T-helper 17 cell (primary cell): ENCODE measurements at regions not wholly inside any gene's neighbourhood (a gene's known extent, or its start where the extent isn't known, plus 50 kb on each side); places are given as distances from the start of the nearest gene placed in this dataset.

ENCODE experiments used
- ATAC-seq: fragments of 150-1000 bp; cut with Tn5 transposase; 2 replicates; pipeline ENCODE4 v1.10.0; 2021; ENCODE audit warnings: mild to moderate bottlenecking, moderate library complexity
- DNase-seq, 3 donors: peaks; one replicate each; pipeline versions ENCODE4 v3.0.0 to v3.0.0-alpha.2; 2020 to 2021
- H3K9me3 ChIP-seq: one replicate; pipeline ENCODE4 v1.7.0; 2013; ENCODE audit warnings: low read length, mild to moderate bottlenecking; ENCODE audit not compliant: control insufficient read depth, poor library complexity, severe bottlenecking
- H3K27ac Mint-ChIP-seq: one replicate; pipeline ENCODE4 v1.8.0; 2022; ENCODE audit warnings: mild to moderate bottlenecking, moderate library complexity, mixed read lengths
- H3K27me3 Mint-ChIP-seq: one replicate; pipeline ENCODE4 v1.8.0; 2022; ENCODE audit warnings: mixed read lengths
- H3K36me3 Mint-ChIP-seq: one replicate; pipeline ENCODE4 v1.8.0; 2022; ENCODE audit warnings: low read depth, mixed read lengths
- H3K4me1 Mint-ChIP-seq: one replicate; pipeline ENCODE4 v1.8.0; 2022; ENCODE audit warnings: mild to moderate bottlenecking, mixed read lengths
- H3K4me3 Mint-ChIP-seq: one replicate; pipeline ENCODE4 v1.8.0; 2022; ENCODE audit warnings: mild to moderate bottlenecking, moderate library complexity, mixed read lengths

DNA sequence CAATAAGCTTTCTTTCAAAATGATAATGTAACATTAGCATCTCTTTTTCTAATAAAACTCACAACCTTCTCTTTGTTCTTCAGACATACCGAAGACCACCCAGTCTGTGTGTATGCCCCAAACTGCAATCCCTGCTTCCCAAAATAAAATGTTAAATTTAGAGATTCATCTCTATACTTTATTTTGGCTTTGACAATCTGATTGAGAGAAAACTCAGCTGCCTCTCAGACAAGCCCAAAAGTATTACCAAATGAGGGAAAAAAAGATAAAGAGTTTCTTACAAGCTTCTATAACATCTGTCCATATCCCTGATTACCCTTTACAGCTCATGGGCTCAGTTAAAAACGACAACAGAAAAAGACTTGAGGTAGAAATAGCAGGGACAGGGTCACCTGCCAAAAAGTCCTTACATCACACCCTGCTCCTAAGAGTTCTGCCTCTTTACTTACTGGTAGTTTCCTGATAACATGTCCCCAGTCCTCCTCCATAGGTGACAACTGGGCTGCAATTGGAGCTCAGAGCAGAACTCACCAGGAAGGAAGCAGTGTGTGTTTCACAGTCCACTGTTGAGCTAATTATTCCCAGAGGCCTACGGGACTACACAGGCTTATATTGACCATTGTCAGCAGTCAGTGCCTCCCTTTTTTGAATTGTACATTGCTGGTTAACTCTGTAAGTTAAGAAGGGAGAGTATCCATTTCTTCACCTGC lies 70.9 kb upstream of the FAM9C start:
- Mint-ChIP-seq H3K36me3 (no peaks in the 10 kb centered on the region), H3K27ac (no peak overlapping the region), H3K4me3 (no peak overlapping the region), H3K4me1 (no peaks in the 10 kb centered on the region), H3K27me3 (no peaks in the 10 kb centered on the region)
- H3K9me3 ChIP-seq = peaks cover 2% of the 10 kb centered on the region
- ATAC-seq = no peak
- DNase-seq = no peak

DNA sequence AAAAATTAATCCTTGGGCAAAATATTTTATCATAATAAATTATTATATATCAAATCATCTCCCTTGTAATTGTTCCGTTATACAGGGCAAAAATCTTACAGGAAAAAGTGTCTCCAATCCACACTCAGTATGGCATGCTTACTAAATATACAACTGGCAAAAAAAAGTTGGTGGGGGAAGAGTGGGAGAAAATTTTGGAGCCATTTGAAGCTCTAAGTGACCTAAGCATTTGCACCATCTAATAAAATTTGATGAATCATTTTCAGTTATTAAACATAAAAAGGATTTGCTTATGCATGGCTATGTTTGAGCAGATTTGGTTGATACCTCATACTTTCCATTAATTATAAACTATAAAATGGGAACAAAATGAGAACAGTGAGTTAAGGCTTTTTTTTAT lies 68.1 kb upstream of the FAM9C start:
- no peaks in the 10 kb centered on the region for H3K36me3 Mint-ChIP-seq
- no peak overlapping the region for H3K4me3 Mint-ChIP-seq
- H3K9me3 ChIP-seq = no peaks in the 10 kb centered on the region
- no peaks in the 10 kb centered on the region for H3K4me1 Mint-ChIP-seq
- H3K27ac Mint-ChIP-seq = no peak overlapping the region
- no peak for DNase-seq
- no peak for ATAC-seq
- no peaks in the 10 kb centered on the region for H3K27me3 Mint-ChIP-seq

DNA sequence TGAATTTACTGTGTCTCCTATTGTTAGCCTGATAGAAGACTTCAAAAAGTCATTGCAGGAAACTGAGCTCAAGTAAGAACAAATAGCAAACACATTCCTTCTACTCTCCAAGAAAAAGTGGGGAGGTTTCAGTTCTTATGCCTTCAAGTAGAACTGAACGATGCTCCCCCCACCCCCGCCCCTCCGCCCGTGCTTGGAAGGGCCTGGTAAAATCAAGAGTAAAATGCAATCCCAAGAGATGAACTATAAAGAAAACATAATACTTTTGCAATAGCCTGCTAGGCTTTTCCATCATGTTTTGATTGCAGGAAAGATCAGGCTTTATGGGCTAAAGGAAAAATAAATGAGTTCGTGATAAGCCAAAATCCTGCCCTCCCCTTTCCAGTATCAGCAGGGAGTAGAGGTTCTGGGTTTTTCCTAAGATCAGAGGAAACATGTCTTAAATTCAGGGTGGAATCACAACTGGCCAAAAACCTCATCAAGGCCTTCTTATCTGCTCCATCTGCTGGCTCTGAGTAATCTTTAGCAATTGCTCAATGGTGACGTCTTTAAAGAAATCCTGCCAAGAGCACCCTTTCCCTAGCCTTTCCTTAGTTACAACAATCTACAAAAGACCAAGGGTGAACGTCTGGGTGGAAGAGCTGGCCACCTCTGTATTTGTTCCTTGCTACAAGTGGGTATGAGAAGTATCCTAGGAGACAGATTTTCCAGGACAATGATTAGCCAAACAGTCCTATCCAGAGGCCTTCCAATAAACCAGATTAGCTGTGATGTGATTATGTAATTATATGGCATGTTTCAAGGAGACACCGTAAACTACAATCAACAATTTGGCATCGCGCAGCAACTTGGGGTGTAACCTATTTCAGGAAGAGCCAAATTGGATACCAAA lies 66.3 kb upstream of the FAM9C start:
- no peak overlapping the region for H3K27ac Mint-ChIP-seq
- no peaks in the 10 kb centered on the region for H3K27me3 Mint-ChIP-seq
- H3K9me3 ChIP-seq = no peaks in the 10 kb centered on the region
- ATAC-seq = no peak
- DNase-seq = no peak
- H3K4me1 Mint-ChIP-seq = no peaks in the 10 kb centered on the region
- H3K4me3 Mint-ChIP-seq = no peak overlapping the region
- H3K36me3 Mint-ChIP-seq = no peaks in the 10 kb centered on the region

DNA sequence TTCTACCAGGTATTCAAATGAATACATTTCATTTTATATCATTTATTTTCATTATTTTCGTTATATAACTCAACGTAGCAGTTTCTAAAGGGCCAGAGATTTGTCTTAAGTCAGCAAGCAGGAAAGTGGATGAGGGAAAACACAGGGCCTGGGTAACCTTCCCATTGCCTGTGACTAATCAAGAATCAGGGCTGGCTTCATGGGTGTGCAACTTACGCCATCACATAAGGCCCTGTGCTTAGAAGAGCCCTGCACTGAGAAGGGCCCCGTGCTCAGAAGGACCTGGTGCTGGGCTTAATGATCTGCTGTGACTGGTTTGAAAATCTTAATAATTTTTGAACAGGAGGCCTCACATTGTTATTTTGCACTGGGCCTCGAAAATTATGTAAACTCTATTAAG lies 65.4 kb upstream of the FAM9C start:
- Mint-ChIP-seq H3K27ac (no peak overlapping the region), H3K27me3 (no peaks in the 10 kb centered on the region), H3K36me3 (no peaks in the 10 kb centered on the region), H3K4me1 (no peaks in the 10 kb centered on the region), H3K4me3 (no peak overlapping the region)
- no peak for DNase-seq
- no peak for ATAC-seq
- no peaks in the 10 kb centered on the region for H3K9me3 ChIP-seq

DNA sequence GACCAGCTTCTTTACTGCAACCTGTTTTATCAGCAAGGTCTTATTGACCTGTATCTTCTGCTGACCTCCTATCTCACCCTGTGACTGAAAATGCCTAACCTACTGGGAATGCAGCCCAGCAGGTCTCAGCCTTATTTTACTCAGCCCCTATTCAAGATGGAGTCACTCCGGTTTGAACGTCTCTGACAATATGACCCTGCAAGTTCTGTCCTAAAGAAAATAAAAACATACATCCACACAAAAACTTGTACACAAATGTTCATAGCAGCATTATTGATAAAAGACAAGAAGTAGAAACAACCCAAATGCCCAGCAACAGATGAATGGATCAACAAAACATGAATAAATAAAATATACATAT lies 59.5 kb upstream of the FAM9C start:
- no peak for DNase-seq
- no peak overlapping the region for H3K4me3 Mint-ChIP-seq
- H3K4me1 Mint-ChIP-seq = peaks cover 22% of the 10 kb centered on the region
- H3K36me3 Mint-ChIP-seq = no peaks in the 10 kb centered on the region
- H3K27ac Mint-ChIP-seq = no peak overlapping the region
- no peaks in the 10 kb centered on the region for H3K27me3 Mint-ChIP-seq
- no peaks in the 10 kb centered on the region for H3K9me3 ChIP-seq
- ATAC-seq = no peak

DNA sequence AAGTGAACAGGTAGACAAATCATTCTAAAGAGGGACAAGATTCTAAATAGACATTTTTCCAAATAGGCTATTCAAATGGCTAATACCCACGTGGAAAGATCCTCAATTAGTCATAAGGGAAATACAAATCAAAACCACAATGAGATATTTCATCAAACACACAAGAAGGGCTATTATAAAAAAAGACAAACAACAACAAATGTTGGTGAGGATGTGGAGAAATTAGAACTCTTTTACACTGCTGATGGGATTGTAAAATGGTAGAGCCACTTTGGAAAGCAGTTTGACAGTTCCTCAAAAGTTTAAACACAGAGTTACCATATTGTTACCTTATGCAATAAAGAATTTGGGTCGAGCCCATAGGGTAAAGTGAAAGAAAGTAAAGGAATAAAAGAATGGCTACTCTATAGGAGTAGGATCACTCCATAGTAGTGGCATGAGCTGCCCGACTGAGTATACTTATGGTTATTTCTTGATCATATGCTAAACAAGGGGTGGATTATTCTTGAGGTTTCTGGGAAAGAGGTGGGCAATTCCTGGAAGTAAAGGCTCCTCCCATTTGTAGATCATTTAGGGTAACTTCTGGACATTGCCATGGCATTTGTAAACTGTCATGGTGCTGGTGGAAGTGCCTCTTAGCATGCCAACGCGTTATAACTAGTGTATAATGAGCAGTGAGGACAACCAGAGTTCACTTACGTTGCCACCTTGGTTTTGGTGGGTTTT lies 58.9 kb upstream of the FAM9C start:
- DNase-seq = no peak
- Mint-ChIP-seq H3K27me3 (no peaks in the 10 kb centered on the region), H3K4me1 (peaks cover 22% of the 10 kb centered on the region), H3K36me3 (no peaks in the 10 kb centered on the region), H3K4me3 (no peak overlapping the region), H3K27ac (peak overlapping the region; percentile 94)
- H3K9me3 ChIP-seq = no peaks in the 10 kb centered on the region
- no peak for ATAC-seq

DNA sequence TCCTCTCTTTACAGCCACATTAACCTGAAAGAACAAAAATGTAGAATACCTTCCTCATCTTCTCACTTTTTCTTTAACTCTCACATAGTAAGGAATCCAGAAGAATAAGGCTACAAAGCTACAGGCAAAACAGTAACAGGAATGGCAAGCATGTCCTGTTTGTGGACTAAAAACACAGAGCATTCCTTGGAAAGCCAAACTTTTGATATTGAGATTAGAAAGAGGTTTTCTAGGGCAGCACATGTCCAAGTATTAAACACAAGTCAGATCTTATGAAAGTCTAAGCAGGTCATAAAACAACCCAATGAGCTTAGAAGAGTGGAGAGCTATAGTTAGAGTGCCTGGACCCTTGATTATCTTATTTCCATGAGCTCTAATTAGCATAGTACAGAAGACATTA lies 58.2 kb upstream of the FAM9C start:
- Mint-ChIP-seq H3K36me3 (no peaks in the 10 kb centered on the region), H3K4me1 (peaks cover 22% of the 10 kb centered on the region), H3K4me3 (no peak overlapping the region), H3K27me3 (no peaks in the 10 kb centered on the region), H3K27ac (peak overlapping the region; percentile 94)
- ATAC-seq = no peak
- H3K9me3 ChIP-seq = no peaks in the 10 kb centered on the region
- DNase-seq = no peak

DNA sequence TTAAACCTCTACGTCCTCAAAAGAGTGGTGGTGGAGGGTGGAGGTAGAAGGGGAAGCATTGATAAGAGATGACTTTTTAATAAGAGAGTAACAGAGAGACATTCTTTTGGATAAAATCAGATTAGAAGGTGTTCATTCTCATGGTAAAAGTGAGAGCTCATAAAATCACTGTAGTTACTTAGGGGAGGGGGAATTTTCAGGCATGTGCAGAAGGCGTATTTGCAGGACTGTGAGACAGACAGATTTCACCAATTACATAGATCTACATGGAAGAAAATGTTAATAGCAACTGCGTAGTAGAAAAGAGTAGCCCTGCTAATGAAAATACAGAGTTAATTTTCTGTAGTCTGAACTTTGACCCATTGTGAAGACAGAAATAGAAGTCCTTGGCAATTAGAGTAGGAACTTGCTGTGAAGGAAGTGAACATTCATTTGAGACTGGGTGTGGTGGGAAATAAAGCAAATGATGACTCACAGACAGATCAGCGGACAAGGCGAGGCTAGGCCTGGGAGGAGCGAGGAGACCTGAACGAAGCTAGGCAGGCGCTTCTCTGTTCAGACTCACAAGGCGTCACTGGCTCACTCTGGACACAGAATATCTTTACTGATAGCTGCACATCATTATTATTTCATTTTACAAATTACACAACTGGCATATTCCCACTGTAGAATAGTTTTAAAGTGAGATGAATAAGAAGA lies 57.2 kb upstream of the FAM9C start:
- Mint-ChIP-seq H3K4me3 (peak overlapping the region; percentile 57), H3K27me3 (no peaks in the 10 kb centered on the region), H3K36me3 (no peaks in the 10 kb centered on the region), H3K27ac (peak overlapping the region; percentile 94), H3K4me1 (peaks cover 26% of the 10 kb centered on the region)
- ATAC-seq = peak; percentile 99
- H3K9me3 ChIP-seq = no peaks in the 10 kb centered on the region
- DNase-seq = peak in 2 of 3 donors; percentile 23 to 38

DNA sequence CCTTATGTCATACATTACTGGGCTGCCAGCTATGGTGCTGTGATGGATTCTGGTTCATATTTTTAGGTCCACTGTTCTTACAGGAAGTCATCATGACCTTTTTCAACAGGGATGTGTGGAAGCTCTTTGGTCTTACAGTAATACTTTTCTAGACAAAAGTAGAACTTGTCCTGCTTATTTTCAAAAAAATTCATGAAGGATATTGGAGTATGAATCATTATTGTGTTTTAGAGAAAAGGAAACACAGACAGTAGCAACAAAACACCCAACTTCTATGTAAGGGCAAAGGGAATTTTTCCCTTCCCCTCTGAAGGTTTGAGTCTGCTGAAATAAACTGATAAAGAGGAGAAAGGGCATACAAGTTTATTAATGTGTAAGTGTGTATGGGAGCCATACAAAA lies 54.7 kb upstream of the FAM9C start:
- no peaks in the 10 kb centered on the region for H3K36me3 Mint-ChIP-seq
- peaks cover 33% of the 10 kb centered on the region for H3K4me1 Mint-ChIP-seq
- H3K9me3 ChIP-seq = no peaks in the 10 kb centered on the region
- H3K4me3 Mint-ChIP-seq = no peak overlapping the region
- DNase-seq (no peak), ATAC-seq (no peak)
- H3K27me3 Mint-ChIP-seq = no peaks in the 10 kb centered on the region
- H3K27ac Mint-ChIP-seq = peak overlapping the region; percentile 94

DNA sequence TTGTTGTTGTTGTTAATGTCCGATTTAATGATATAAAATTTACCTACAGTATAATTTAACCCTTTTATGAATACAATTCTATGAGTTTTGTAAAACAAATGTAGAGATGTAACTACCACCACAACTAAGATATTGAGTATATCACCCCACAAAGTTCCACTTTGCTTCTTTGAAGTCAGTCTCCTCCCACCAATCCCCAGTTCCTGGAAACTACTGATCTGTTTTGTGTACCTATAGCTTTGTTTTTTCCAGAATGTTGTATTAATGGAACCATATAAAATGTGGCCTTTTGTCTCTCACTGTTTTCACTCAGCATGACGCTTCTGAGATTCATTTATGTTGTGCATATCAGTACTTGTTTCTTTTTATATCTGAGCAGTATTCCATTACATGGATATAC lies 52.3 kb upstream of the FAM9C start:
- Mint-ChIP-seq H3K27ac (peak overlapping the region; percentile 99), H3K4me1 (peaks cover 43% of the 10 kb centered on the region), H3K36me3 (no peaks in the 10 kb centered on the region), H3K27me3 (no peaks in the 10 kb centered on the region), H3K4me3 (peak overlapping the region; percentile 34)
- no peaks in the 10 kb centered on the region for H3K9me3 ChIP-seq
- ATAC-seq (no peak), DNase-seq (no peak)

DNA sequence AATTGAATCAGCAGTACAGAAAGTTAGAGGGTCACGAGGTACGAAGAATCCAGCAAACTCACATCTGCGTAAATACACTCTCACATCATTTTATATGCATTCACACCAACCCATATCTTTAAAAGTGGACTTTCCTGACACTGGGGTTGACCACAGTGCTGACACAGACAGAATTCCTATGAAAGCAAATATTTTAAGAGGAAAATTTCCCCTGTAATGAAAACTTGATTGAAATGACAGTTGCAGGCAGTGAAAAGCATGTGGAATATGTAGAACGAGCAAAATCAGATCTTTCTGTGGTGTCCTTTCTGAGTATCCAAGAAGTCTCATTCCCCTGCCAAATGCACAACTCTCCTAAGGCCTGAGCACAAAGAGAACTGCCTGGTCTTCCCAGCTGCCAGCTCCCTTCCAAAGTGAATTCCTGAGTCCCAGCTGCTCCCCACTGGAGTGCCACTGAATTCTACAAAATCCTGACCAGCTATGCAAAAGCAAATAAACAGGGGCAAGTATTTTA lies 50.5 kb upstream of the FAM9C start:
- ATAC-seq = no peak
- peak overlapping the region; percentile 76 for H3K4me3 Mint-ChIP-seq
- peak overlapping the region; percentile 99 for H3K27ac Mint-ChIP-seq
- H3K9me3 ChIP-seq = no peaks in the 10 kb centered on the region
- DNase-seq = no peak
- H3K36me3 Mint-ChIP-seq = no peaks in the 10 kb centered on the region
- no peaks in the 10 kb centered on the region for H3K27me3 Mint-ChIP-seq
- peaks cover 34% of the 10 kb centered on the region for H3K4me1 Mint-ChIP-seq

DNA sequence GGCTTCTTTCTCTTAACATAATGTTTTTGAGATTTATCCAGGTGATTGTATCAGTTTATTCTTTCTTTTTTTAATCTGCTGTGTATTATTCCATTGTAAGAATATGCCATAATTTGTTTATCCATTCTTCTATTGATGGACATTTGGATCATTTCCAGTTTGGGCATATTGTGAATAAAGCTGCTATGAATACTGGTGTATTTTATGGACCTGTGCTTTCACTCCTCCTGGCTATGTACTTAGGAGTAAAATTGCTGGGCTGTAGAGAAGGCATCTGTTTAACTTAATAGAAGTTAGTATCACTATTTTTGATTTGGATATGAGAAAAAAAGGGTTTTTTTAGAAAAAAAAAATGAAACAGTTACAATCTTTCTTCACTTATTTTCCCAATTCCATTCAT lies 50.0 kb upstream of the FAM9C start:
- no peak for ATAC-seq
- Mint-ChIP-seq H3K36me3 (no peaks in the 10 kb centered on the region), H3K27me3 (no peaks in the 10 kb centered on the region), H3K4me3 (peak overlapping the region; percentile 76), H3K27ac (peak overlapping the region; percentile 99), H3K4me1 (peaks cover 35% of the 10 kb centered on the region)
- no peaks in the 10 kb centered on the region for H3K9me3 ChIP-seq
- DNase-seq = no peak
